ENCODE measurements at regions not wholly inside any gene's neighbourhood (a gene's known extent, or its start where the extent isn't known, plus 50 kb on each side); places are given as distances from the start of the nearest gene placed in this dataset.

DNA sequence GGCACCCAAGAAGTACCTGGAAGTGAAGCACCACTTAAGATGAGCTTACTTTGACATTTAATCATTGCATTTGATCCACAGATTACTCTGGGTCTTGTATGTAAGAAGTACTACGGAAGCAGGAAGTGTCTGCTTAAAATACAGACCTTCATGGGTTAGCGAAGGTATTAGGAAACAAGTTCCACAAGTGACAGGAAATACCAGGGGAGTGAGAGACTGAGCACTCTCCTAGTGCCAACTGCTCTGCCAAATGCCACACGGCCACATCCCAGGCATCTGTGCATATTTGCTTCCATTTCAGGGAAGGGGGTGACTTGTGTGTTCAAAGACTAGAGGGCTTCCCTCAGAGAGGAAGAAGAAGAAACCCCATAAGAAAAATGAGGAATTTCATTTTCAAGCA lies 57.2 kb upstream of the ANK3 start (continued):
- TF ChIP-seq REST (IDR thresholded peaks at IDR 0.05) = no peak
- TF ChIP-seq EGR1 (IDR thresholded peaks at IDR 0.05; ENCODE audit: low read depth in 2 of 2) = no peak
- TF ChIP-seq FOXA1 (IDR thresholded peaks at IDR 0.05) = no peak
- TF ChIP-seq, protein P1, sequence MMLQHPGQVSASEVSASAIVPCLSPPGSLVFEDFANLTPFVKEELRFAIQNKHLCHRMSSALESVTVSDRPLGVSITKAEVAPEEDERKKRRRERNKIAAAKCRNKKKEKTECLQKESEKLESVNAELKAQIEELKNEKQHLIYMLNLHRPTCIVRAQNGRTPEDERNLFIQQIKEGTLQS (IDR thresholded peaks at IDR 0.05) = no peak
- TF ChIP-seq JUND (IDR thresholded peaks at IDR 0.05) = no peak

DNA sequence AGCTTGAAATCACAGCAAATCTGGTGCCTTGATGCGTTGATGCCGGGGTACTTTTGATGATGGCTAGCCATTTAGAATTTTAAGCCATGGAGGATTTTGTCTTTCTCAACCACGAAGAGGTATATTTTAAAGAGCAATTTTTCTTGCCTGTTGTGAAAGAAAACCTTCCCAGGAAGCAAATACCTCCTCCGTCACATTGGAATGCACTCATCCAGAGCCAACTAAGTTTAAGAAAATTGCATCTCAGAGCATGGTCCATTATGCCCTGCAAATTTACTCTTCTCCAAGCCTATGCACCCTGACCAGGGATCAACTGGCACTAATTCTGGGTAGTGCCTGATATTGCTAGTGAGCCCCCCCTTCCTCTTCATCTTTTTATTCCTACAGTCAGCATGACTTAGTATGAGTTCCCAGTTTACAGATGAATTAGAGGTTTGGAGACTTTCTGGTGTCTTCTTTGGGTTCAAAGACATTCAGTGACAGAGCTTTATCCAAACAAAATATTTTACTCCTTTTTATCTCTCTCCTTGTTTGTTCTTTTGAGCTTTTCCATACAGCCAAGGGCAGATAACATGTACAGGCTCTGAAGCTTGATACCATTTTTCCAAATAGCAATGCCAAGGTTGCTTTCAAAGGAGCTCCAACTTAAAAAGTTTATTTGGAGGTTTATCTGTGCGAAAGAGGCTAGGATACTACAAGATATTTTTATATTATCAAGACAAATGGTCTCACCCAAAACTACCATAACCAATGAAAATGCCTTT lies 56.6 kb upstream of the ANK3 start:
- DNase-seq (ENCODE audit: low spot score) = no peak
- Histone ChIP-seq H3K4me3 (ENCODE audit: low read depth in 1 of 3, low read length in 3 of 3) (no peak overlapping the region), H3K36me3 (ENCODE audit: control insufficient read depth in 4 of 4, insufficient read depth in 3 of 4, low read depth in 1 of 4, low read length in 3 of 4) (no peaks in the 10 kb centered on the region), H3K27ac (ENCODE audit: low read depth in 1 of 2, low read length in 2 of 2) (no peak overlapping the region), H3K4me1 (ENCODE audit: control insufficient read depth in 4 of 4, insufficient read depth in 4 of 4, low read length in 3 of 4) (peaks cover 0 to 3% (median 0%) of the 10 kb centered on the region in 4 donors), H3K27me3 (ENCODE audit: control insufficient read depth in 4 of 4, insufficient read depth in 4 of 4, low read length in 3 of 4) (no peaks in the 10 kb centered on the region), H3K9ac (ENCODE audit: low read depth in 1 of 2, low read length in 2 of 2) (no peak overlapping the region), H3K9me3 (ENCODE audit: control insufficient read depth in 4 of 4, low read length in 3 of 4) (no peaks in the 10 kb centered on the region)
- TF ChIP-seq FOXA2 (IDR thresholded peaks at IDR 0.05) = no peak
- no peak for TF ChIP-seq REST (IDR thresholded peaks at IDR 0.05)
- TF ChIP-seq, protein P2, sequence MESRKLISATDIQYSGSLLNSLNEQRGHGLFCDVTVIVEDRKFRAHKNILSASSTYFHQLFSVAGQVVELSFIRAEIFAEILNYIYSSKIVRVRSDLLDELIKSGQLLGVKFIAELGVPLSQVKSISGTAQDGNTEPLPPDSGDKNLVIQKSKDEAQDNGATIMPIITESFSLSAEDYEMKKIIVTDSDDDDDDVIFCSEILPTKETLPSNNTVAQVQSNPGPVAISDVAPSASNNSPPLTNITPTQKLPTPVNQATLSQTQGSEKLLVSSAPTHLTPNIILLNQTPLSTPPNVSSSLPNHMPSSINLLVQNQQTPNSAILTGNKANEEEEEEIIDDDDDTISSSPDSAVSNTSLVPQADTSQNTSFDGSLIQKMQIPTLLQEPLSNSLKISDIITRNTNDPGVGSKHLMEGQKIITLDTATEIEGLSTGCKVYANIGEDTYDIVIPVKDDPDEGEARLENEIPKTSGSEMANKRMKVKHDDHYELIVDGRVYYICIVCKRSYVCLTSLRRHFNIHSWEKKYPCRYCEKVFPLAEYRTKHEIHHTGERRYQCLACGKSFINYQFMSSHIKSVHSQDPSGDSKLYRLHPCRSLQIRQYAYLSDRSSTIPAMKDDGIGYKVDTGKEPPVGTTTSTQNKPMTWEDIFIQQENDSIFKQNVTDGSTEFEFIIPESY (IDR thresholded peaks at IDR 0.05) = no peak
- TF ChIP-seq, protein P1 (IDR thresholded peaks at IDR 0.05) = no peak
- TF ChIP-seq GABPA (IDR thresholded peaks at IDR 0.05 in 1 of 2, conservative IDR thresholded peaks at IDR 0.05 in 1 of 2) = no peak
- no peak for TF ChIP-seq FOXA1 (IDR thresholded peaks at IDR 0.05)
- TF ChIP-seq HNF4A (conservative IDR thresholded peaks at IDR 0.05) = no peak
- TF ChIP-seq, protein P3, sequence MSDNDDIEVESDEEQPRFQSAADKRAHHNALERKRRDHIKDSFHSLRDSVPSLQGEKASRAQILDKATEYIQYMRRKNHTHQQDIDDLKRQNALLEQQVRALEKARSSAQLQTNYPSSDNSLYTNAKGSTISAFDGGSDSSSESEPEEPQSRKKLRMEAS (IDR thresholded peaks at IDR 0.05) = no peak
- TF ChIP-seq TAF1 (conservative IDR thresholded peaks at IDR 0.05) = no peak
- no peak for TF ChIP-seq JUND (IDR thresholded peaks at IDR 0.05)
- TF ChIP-seq HNF4G (IDR thresholded peaks at IDR 0.05) = no peak
- TF ChIP-seq RAD21 (IDR thresholded peaks at IDR 0.05) = no peak
- no peak for TF ChIP-seq SP1 (IDR thresholded peaks at IDR 0.05)
- TF ChIP-seq CTCF (IDR thresholded peaks at IDR 0.05; ENCODE audit: low read depth, low read length, missing input control) = no peak
- no peak for TF ChIP-seq EGR1 (IDR thresholded peaks at IDR 0.05; ENCODE audit: low read depth in 2 of 2)
- TF ChIP-seq NR2F2 (IDR thresholded peaks at IDR 0.05) = no peak
- TF ChIP-seq RXRA (IDR thresholded peaks at IDR 0.05) = no peak
- no peak for TF ChIP-seq YY1 (IDR thresholded peaks at IDR 0.05)
- 86% methylated on average over 5 of the region's 5 CpGs for WGBS

All from liver (tissue), 8 donors.